ENCODE measurements at regions not wholly inside any gene's neighbourhood (a gene's known extent, or its start where the extent isn't known, plus 50 kb on each side); places are given as distances from the start of the nearest gene placed in this dataset.

GRCh38 chr17:52837492-52837891 is 679.0 kb upstream of the CA10 start:
- no peak for DNase-seq

- no peak for DNase-seq
Observed at GRCh38 chr17:52831536-52831935, 673.0 kb upstream of the CA10 start.

- no peak for DNase-seq
Observed at GRCh38 chr17:52828621-52829020, 670.1 kb upstream of the CA10 start.

GRCh38 chr17:52827526-52827925 is 669.0 kb upstream of the CA10 start:
- DNase-seq = no peak

- DNase-seq = no peak
Observed at GRCh38 chr17:52824542-52824941, 666.0 kb upstream of the CA10 start.

- DNase-seq = no peak
Observed at GRCh38 chr17:52823155-52823554, 664.6 kb upstream of the CA10 start.

GRCh38 chr17:52790359-52790955 is 631.9 kb upstream of the CA10 start:
- no peak for DNase-seq

GRCh38 chr17:52789829-52790228 is 631.3 kb upstream of the CA10 start:
- DNase-seq = no peak

- DNase-seq = no peak
Observed at GRCh38 chr17:52776234-52776633, 617.7 kb upstream of the CA10 start.

GRCh38 chr17:52762794-52763167 is 604.3 kb upstream of the CA10 start:
- no peak for DNase-seq

- DNase-seq = no peak
Observed at GRCh38 chr17:52762147-52762793, 603.8 kb upstream of the CA10 start.

- no peak for DNase-seq
Observed at GRCh38 chr17:52759864-52760263, 601.4 kb upstream of the CA10 start.

GRCh38 chr17:52758481-52758880 is 600.0 kb upstream of the CA10 start:
- DNase-seq = no peak

- DNase-seq = no peak
Observed at GRCh38 chr17:52756746-52757145, 598.2 kb upstream of the CA10 start.

GRCh38 chr17:52754838-52755237 is 596.3 kb upstream of the CA10 start:
- no peak for DNase-seq

GRCh38 chr17:52751051-52751450 is 592.5 kb upstream of the CA10 start:
- DNase-seq = no peak

GRCh38 chr17:52744179-52744578 is 585.7 kb upstream of the CA10 start:
- no peak for DNase-seq

- no peak for DNase-seq
Observed at GRCh38 chr17:52740006-52740405, 581.5 kb upstream of the CA10 start.

GRCh38 chr17:52738791-52739190 is 580.3 kb upstream of the CA10 start:
- no peak for DNase-seq

- DNase-seq = no peak
Observed at GRCh38 chr17:52737071-52737470, 578.6 kb upstream of the CA10 start.

GRCh38 chr17:52732841-52733240 is 574.3 kb upstream of the CA10 start:
- no peak for DNase-seq

- DNase-seq = no peak
Observed at GRCh38 chr17:52724578-52724977, 566.1 kb upstream of the CA10 start.

GRCh38 chr17:52721910-52722309 is 563.4 kb upstream of the CA10 start:
- no peak for DNase-seq

- no peak for DNase-seq
Observed at GRCh38 chr17:52710363-52710901, 551.9 kb upstream of the CA10 start.

GRCh38 chr17:52709724-52710123 is 551.2 kb upstream of the CA10 start:
- DNase-seq = no peak

Measured in CD4-positive, alpha-beta T cell treated with Interleukin-1 beta for 1 hour (primary cell).